OCI-LY7 (cell line): ENCODE measurements at regions not wholly inside any gene's neighbourhood (a gene's known extent, or its start where the extent isn't known, plus 50 kb on each side); places are given as distances from the start of the nearest gene placed in this dataset.

Experiments used
- BruUV-seq: library from RNA; stranded (reverse); fragments of 400-500 nt; replicated peaks from 2 replicates; lab custom pipeline; 2021; lab: Mats Ljungman, UMichigan
- CTCF ChIA-PET: fragments of 300-600 bp; sonication (Branson Sonifier 250); formaldehyde crosslinking; loops from one replicate; lab custom pipeline; 2022; ENCODE audit warnings: antibody characterized with exemption; ENCODE audit not compliant: unreplicated experiment; lab: Charles Lee
- POLR2A ChIA-PET: fragments of 300-600 bp; sonication (Branson Sonifier 250); formaldehyde crosslinking; loops from one replicate; lab custom pipeline; 2022; ENCODE audit warnings: antibody characterized with exemption; lab: Charles Lee
- DNase-seq: peaks from one replicate; pipeline ENCODE4 v3.0.0-alpha.2; 2015; ENCODE audit warnings: low spot score
- H2AFZ ChIP-seq: fragments of 200-600 bp; sonication (generic), shearing (Covaris generic); 2 replicates; pipeline ENCODE4 v1.6.1; 2014; ENCODE audit warnings: mild to moderate bottlenecking, antibody characterized with exemption, low read length, moderate library complexity
- H3K27ac ChIP-seq: fragments of 200-600 bp; sonication (generic); 2 replicates; pipeline ENCODE4 v1.5.1; 2014; ENCODE audit warnings: mixed run types, low read depth, mild to moderate bottlenecking, moderate library complexity, low read length, inconsistent platforms; ENCODE audit not compliant: poor library complexity, severe bottlenecking
- H3K36me3 ChIP-seq: fragments of 200-600 bp; sonication (generic); 2 replicates; pipeline ENCODE4 v1.6.1; 2014; ENCODE audit warnings: mild to moderate bottlenecking, antibody characterized with exemption, low read length, moderate library complexity, mixed read lengths; ENCODE audit not compliant: insufficient read depth
- H3K4me1 ChIP-seq: fragments of 200-600 bp; sonication (generic); 2 replicates; pipeline ENCODE4 v1.5.1; 2014; ENCODE audit warnings: mild to moderate bottlenecking, low read length; ENCODE audit not compliant: insufficient read depth, poor library complexity, severe bottlenecking
- H3K4me2 ChIP-seq: fragments of 200-600 bp; sonication (generic); 2 replicates; pipeline ENCODE4 v1.6.1; 2014; ENCODE audit warnings: mild to moderate bottlenecking, low read length
- H3K4me3 ChIP-seq: fragments of 200-600 bp; sonication (generic); 2 replicates; pipeline ENCODE4 v1.5.1; 2014; ENCODE audit warnings: mild to moderate bottlenecking, low read depth, low read length; ENCODE audit not compliant: poor library complexity, severe bottlenecking
- H3K79me2 ChIP-seq: fragments of 200-600 bp; sonication (generic); 2 replicates; pipeline ENCODE4 v1.6.1; 2016; ENCODE audit warnings: low read depth, mild to moderate bottlenecking, low read length, moderate library complexity, mixed read lengths; ENCODE audit not compliant: insufficient read depth
- H3K9me2 ChIP-seq: fragments of 200-600 bp; sonication (generic); 2 replicates; pipeline ENCODE4 v1.6.1; 2016; ENCODE audit warnings: mild to moderate bottlenecking, low read length, mixed read lengths; ENCODE audit not compliant: insufficient read depth
- H3K9me3 ChIP-seq: fragments of 200-600 bp; sonication (generic); 2 replicates; pipeline ENCODE4 v1.6.1; 2014; ENCODE audit warnings: mild to moderate bottlenecking, mixed run types, low read length, mixed read lengths
- H4K20me1 ChIP-seq: fragments of 200-600 bp; sonication (generic); 2 replicates; pipeline ENCODE4 v1.6.1; 2014; ENCODE audit warnings: mild to moderate bottlenecking, antibody characterized with exemption, low read length, moderate library complexity, mixed read lengths; ENCODE audit not compliant: insufficient read depth
- EZH2phosphoT487 ChIP-seq: fragments of 200-600 bp; sonication (generic); IDR thresholded peaks from 2 replicates; pipeline ENCODE4 v1.6.1; 2018; ENCODE audit warnings: low read depth, borderline replicate concordance, mild to moderate bottlenecking, mixed run types, antibody characterized with exemption, low read length, moderate library complexity, mixed read lengths
- intact Hi-C: fragments of 100-400 bp; cut with micrococcal nuclease; formaldehyde crosslinking; loops from one replicate; pipeline ENCODE4 v1.10.0; 2022; ENCODE audit not compliant: unreplicated experiment
- TF ChIP-seq, protein P1 (sequence below): fragments of 200-600 bp; sonication (generic); conservative IDR thresholded peaks from 2 replicates; pipeline ENCODE4 v1.5.1; 2014; ENCODE audit warnings: mild to moderate bottlenecking, antibody characterized with exemption, low read length, moderate library complexity, mixed read lengths

DNA sequence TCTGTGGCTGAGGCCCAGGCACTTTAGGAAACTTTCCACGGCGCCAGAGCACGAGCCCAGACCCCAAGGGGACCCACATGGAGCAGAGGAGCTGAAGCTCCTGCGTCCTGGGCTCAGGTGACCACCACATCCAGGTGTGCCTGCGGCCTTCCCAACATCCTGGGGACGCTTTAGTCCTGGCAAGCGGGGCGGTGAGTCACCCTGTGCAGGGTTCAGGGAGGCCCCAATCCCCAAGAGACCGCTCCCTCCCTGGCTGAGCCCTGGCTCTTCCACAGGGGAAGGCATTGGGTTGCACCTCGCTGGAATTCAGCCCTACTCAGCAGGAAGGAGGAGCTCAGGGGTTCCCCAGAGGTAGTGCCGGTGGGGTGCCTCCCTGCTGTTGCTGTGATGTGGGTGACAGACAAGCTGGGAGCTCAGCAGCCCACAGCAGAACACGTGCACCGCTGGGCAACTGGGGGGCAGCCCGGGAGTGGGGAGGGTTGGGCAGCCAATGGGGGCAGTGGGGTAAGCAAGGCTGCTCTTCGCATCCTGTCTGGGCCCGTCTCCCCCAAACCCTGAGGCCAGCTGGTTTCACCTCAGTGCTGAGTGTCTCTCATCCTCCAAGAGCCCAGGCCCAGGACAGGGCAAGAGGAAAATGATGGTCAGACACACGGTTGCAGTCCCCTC, 802.8 kb downstream of the BRD1 start:
- intact Hi-C loops = no loop called here

DNA sequence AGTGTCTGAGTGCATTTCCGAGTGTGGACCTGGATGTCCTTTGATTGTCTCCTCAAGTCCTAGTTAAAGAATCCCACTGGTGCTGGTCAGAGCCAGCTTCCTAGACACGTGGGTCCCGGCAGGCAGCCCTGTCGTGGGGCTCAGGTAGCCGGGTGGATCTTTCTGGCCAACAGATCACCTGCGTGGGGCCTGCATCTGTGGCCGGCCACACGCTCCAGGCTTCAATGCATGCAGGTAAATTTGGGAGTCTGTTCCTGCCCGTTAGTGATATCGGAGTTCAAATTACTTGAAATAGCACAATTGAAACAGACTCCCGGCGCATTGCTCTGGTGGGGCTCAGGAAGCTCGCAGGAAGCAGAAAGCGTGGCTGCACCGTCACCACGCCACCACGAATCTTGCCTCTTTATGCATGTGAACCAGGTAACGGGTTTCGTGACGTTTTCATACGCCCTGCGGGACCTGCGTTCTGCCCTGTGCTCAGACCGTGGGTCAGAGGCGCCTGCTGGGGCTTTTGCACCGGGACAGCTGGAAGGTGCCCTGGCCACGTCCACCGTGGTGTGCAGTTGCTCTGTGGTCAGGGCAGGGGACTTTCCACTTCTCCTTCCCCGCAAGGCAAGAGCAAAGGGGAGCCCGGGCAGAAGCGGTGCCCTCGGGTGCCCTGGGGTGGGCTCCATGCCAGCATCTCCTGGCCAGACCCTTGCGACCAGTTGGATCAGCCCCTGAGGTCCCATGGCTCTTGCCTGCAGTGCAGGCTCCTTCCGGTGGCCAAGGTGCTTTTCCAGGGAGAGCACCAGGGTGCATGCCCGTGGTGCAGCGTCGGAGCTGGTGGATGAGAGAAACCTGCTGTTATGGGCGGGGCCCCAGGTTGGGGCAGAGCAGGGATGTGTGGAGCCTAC, 803.5 kb downstream of the BRD1 start:
- no peaks in the 10 kb centered on the region for H4K20me1 ChIP-seq
- BruUV-seq = no TSS peak
- no peaks in the 10 kb centered on the region for H3K79me2 ChIP-seq
- no peak overlapping the region for H3K27ac ChIP-seq
- H3K9me2 ChIP-seq = no peaks in the 10 kb centered on the region
- H2AFZ ChIP-seq = no peak overlapping the region
- TF ChIP-seq EZH2phosphoT487 = no peak
- TF ChIP-seq, protein P1, sequence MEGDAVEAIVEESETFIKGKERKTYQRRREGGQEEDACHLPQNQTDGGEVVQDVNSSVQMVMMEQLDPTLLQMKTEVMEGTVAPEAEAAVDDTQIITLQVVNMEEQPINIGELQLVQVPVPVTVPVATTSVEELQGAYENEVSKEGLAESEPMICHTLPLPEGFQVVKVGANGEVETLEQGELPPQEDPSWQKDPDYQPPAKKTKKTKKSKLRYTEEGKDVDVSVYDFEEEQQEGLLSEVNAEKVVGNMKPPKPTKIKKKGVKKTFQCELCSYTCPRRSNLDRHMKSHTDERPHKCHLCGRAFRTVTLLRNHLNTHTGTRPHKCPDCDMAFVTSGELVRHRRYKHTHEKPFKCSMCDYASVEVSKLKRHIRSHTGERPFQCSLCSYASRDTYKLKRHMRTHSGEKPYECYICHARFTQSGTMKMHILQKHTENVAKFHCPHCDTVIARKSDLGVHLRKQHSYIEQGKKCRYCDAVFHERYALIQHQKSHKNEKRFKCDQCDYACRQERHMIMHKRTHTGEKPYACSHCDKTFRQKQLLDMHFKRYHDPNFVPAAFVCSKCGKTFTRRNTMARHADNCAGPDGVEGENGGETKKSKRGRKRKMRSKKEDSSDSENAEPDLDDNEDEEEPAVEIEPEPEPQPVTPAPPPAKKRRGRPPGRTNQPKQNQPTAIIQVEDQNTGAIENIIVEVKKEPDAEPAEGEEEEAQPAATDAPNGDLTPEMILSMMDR = no peak
- no peak for DNase-seq
- no peaks in the 10 kb centered on the region for H3K9me3 ChIP-seq
- POLR2A ChIA-PET = no interaction called here
- CTCF ChIA-PET = no interaction called here
- H3K4me3 ChIP-seq = no peak overlapping the region
- H3K36me3 ChIP-seq = no peaks in the 10 kb centered on the region
- H3K4me1 ChIP-seq = no peaks in the 10 kb centered on the region
- intact Hi-C loops = no loop called here
- no peak overlapping the region for H3K4me2 ChIP-seq

More for the DNA sequence above, 802.8 kb downstream of the BRD1 start:
- Histone ChIP-seq H3K79me2 (no peaks in the 10 kb centered on the region), H4K20me1 (no peaks in the 10 kb centered on the region), H2AFZ (no peak overlapping the region), H3K4me1 (no peaks in the 10 kb centered on the region), H3K4me3 (no peak overlapping the region), H3K27ac (no peak overlapping the region), H3K9me3 (no peaks in the 10 kb centered on the region), H3K4me2 (no peak overlapping the region), H3K9me2 (no peaks in the 10 kb centered on the region), H3K36me3 (no peaks in the 10 kb centered on the region)
- BruUV-seq = no TSS peak
- TF ChIP-seq EZH2phosphoT487 = no peak
- TF ChIP-seq, protein P1 = no peak
- POLR2A ChIA-PET = no interaction called here
- CTCF ChIA-PET = interaction anchor here (0.6 kb wide), 1 partner anchor 210 kb away, joined by 10 read pairs; no protein-coding TSS in a partner anchor
- DNase-seq = no peak
